ENCODE measurements at regions not wholly inside any gene's neighbourhood (a gene's known extent, or its start where the extent isn't known, plus 50 kb on each side); places are given as distances from the start of the nearest gene placed in this dataset.

GRCh38 chr2:125959047-125959446 is 696.9 kb upstream of the GYPC start:
- no peak for DNase-seq (ENCODE audit: low read depth)
- no peak overlapping the region for H3K4me3 ChIP-seq (ENCODE audit: low read length)
- TF ChIP-seq, protein P1, sequence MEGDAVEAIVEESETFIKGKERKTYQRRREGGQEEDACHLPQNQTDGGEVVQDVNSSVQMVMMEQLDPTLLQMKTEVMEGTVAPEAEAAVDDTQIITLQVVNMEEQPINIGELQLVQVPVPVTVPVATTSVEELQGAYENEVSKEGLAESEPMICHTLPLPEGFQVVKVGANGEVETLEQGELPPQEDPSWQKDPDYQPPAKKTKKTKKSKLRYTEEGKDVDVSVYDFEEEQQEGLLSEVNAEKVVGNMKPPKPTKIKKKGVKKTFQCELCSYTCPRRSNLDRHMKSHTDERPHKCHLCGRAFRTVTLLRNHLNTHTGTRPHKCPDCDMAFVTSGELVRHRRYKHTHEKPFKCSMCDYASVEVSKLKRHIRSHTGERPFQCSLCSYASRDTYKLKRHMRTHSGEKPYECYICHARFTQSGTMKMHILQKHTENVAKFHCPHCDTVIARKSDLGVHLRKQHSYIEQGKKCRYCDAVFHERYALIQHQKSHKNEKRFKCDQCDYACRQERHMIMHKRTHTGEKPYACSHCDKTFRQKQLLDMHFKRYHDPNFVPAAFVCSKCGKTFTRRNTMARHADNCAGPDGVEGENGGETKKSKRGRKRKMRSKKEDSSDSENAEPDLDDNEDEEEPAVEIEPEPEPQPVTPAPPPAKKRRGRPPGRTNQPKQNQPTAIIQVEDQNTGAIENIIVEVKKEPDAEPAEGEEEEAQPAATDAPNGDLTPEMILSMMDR (conservative IDR thresholded peaks at IDR 0.05; ENCODE audit: low read length): no peak

GRCh38 chr2:125961739-125962138 is 694.2 kb upstream of the GYPC start:
- no peak overlapping the region for H3K4me3 ChIP-seq (ENCODE audit: low read length)
- no peak for DNase-seq (ENCODE audit: low read depth)
- TF ChIP-seq, protein P1 (conservative IDR thresholded peaks at IDR 0.05; ENCODE audit: low read length): no peak

GRCh38 chr2:125979886-125980285 is 676.1 kb upstream of the GYPC start:
- TF ChIP-seq, protein P1 (conservative IDR thresholded peaks at IDR 0.05; ENCODE audit: low read length): no peak
- H3K4me3 ChIP-seq (ENCODE audit: low read length): no peak overlapping the region
- no peak for DNase-seq (ENCODE audit: low read depth)

DNA sequence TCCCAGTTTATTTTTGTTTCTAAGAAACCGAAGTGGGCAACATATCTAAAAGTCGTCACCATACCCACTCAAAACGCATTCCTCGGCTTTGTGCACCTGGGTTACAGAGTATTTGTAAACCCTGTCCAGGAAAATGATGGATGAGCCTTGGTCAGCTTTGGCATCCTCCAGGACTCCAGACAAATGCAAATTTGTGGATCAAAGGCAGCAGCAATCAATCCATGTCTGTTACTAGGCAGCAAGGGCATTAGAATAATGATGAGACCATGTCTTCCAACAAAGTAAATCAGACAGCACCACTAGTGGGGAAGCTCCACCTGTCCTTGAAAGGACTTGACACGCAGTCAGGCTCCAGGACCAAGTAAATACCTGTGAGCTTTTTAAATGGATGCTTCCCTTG is 672.6 kb upstream of the GYPC start:
- no peak for DNase-seq (ENCODE audit: low read depth)
- TF ChIP-seq, protein P1 (conservative IDR thresholded peaks at IDR 0.05; ENCODE audit: low read length): no peak
- no peak overlapping the region for H3K4me3 ChIP-seq (ENCODE audit: low read length)

DNA sequence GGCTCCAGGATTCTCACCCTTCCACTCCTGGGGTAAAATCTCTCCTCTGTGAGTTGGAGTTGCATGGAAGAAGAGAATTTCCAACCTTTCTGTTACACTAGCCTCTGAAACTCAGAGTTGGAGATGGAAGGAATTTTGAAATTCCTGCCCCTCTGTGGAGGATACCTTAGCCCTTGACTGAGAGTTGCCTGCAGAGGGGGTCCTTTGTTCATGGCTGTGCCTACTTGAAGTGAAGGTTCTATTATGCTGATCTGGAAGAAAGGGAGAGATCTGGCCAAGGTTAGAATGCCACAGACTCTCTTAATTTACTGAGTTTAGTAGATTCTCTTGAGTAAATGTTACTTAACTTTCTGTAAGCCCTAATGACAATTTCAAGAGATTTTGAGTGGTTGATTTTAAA is 626.6 kb upstream of the GYPC start:
- H3K4me3 ChIP-seq (ENCODE audit: low read length): no peak overlapping the region
- TF ChIP-seq, protein P1 (conservative IDR thresholded peaks at IDR 0.05; ENCODE audit: low read length): no peak
- no peak for DNase-seq (ENCODE audit: low read depth)

GRCh38 chr2:126038861-126039260 is 617.1 kb upstream of the GYPC start:
- TF ChIP-seq, protein P1 (conservative IDR thresholded peaks at IDR 0.05; ENCODE audit: low read length): no peak
- no peak for DNase-seq (ENCODE audit: low read depth)
- no peak overlapping the region for H3K4me3 ChIP-seq (ENCODE audit: low read length)

DNA sequence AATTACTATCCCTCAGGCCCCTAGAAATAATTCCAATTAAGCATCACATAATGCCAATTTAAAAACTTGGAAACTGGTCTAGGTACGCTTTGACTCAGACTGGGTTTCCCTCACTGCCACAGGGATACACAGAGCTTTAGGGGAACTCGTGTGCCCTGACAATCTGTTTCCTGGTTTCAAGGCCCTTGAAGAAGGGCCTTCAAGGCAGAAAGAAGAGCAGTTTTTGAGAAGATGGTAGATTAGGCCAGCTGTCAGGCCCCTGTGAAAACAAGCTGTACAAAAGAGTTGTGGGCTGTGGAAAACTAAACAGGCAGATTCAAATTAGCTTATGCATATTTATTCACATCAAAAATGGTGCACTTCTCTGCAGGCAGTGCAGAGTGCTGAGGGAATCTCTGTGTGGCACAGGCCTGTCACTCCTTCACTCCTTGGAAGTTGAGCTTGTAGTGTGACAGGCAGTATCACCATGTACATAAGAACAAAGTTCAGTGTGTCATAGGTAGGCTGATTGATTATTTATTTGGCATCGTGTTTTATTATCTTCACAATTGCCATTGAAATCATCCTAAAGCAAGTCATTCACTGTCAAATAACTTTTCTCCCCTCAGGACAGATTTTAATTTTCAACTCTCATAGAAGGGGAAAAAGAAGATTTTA is 614.4 kb upstream of the GYPC start:
- TF ChIP-seq, protein P1 (conservative IDR thresholded peaks at IDR 0.05; ENCODE audit: low read length): no peak
- H3K4me3 ChIP-seq (ENCODE audit: low read length): no peak overlapping the region
- DNase-seq (ENCODE audit: low read depth): no peak
